H1 (cell line): ENCODE measurements at regions not wholly inside any gene's neighbourhood (a gene's known extent, or its start where the extent isn't known, plus 50 kb on each side); places are given as distances from the start of the nearest gene placed in this dataset.

Experiments
- CTCF ChIA-PET: fragments of 300-600 bp; sonication (Branson Sonifier 250); formaldehyde crosslinking; loops from one replicate; lab custom pipeline; 2021; ENCODE audit not compliant: partially characterized antibody; lab: Charles Lee
- POLR2A ChIA-PET: fragments of 300-600 bp; sonication (Branson Sonifier 250); formaldehyde crosslinking; loops from one replicate; lab custom pipeline; 2021; ENCODE audit warnings: inconsistent platforms; ENCODE audit not compliant: partially characterized antibody; lab: Charles Lee
- DNase-seq, 2 experiments: peaks; one replicate each; pipeline versions ENCODE4 v3.0.0 to v3.0.0-alpha.2; 2010 to 2022; ENCODE audit warnings: low spot score in 2 of 2, low read depth in 1 of 2, mixed read lengths in 1 of 2
- FAIRE-seq: peaks from 2 replicates; lab custom pipeline; 2011; peaks lifted over from hg19 to GRCh38; lab: Jason Lieb, UNC
- H2AFZ ChIP-seq: 2 replicates; pipeline ENCODE4 v1.8.1; 2012; ENCODE audit warnings: low read length, inconsistent platforms
- H2AK5ac ChIP-seq: 2 replicates; pipeline ENCODE4 v1.6.1; 2013; ENCODE audit warnings: low read depth, low read length
- H2BK120ac ChIP-seq: replicated peaks from 2 replicates; pipeline ENCODE3; 2013; ENCODE audit warnings: low read depth, low read length, inconsistent platforms
- H2BK12ac ChIP-seq: 2 replicates; pipeline ENCODE4 v1.6.1; 2013; ENCODE audit warnings: low read depth, low read length
- H2BK15ac ChIP-seq: 2 replicates; pipeline ENCODE4 v1.6.1; 2013; ENCODE audit warnings: low read length
- H2BK20ac ChIP-seq: 2 replicates; pipeline ENCODE4 v1.6.1; 2013; ENCODE audit warnings: low read length
- H2BK5ac ChIP-seq: 2 replicates; pipeline ENCODE4 v1.6.1; 2013; ENCODE audit warnings: low read depth, low read length
- H3K14ac ChIP-seq: 2 replicates; pipeline ENCODE4 v1.6.1; 2013; ENCODE audit warnings: inconsistent platforms; ENCODE audit not compliant: insufficient read length
- H3K18ac ChIP-seq: 2 replicates; pipeline ENCODE4 v1.6.1; 2013; ENCODE audit warnings: low read length; ENCODE audit errors: extremely low read depth
- H3K23ac ChIP-seq: 2 replicates; pipeline ENCODE4 v1.6.1; 2013; ENCODE audit warnings: inconsistent platforms; ENCODE audit not compliant: insufficient read length
- H3K23me2 ChIP-seq: 2 replicates; pipeline ENCODE4 v1.6.1; 2013; ENCODE audit warnings: low read depth, low read length
- H3K27ac ChIP-seq: 2 replicates; pipeline ENCODE4 v1.6.1; 2011; ENCODE audit warnings: low read depth, low read length, inconsistent platforms
- H3K27me3 ChIP-seq, 4 experiments: replicated peaks in 1 of 4; 1 replicate in 1 of 4; 2 replicates in 3 of 4; pipeline versions ENCODE4 v1.6.1 to v1.8.1; 2011 to 2013; ENCODE audit warnings: low read length in 3 of 4, mild to moderate bottlenecking in 3 of 4, inconsistent platforms in 2 of 4, mixed read lengths in 2 of 4, moderate library complexity in 1 of 4; ENCODE audit not compliant: control insufficient read depth in 3 of 4, insufficient read depth in 3 of 4; ENCODE audit errors: extremely low read depth in 1 of 4
- H3K36me3 ChIP-seq, 4 experiments: 2 replicates each; pipeline versions ENCODE4 v1.6.1 to v1.8.1; 2011 to 2013; ENCODE audit warnings: mild to moderate bottlenecking in 4 of 4, low read length in 3 of 4, moderate library complexity in 2 of 4, control low read depth in 1 of 4, inconsistent platforms in 1 of 4; ENCODE audit not compliant: insufficient read depth in 4 of 4, control insufficient read depth in 2 of 4
- H3K4ac ChIP-seq: replicated peaks from 2 replicates; pipeline ENCODE3; 2013; ENCODE audit warnings: low read length, low read depth, mixed read lengths, inconsistent platforms; ENCODE audit not compliant: insufficient read length
- H3K4me1 ChIP-seq, 4 experiments: replicated peaks in 1 of 4; 1 replicate in 1 of 4; 2 replicates in 3 of 4; pipeline versions ENCODE4 v1.6.1 to v1.8.1; 2011 to 2013; ENCODE audit warnings: low read length in 3 of 4, inconsistent platforms in 2 of 4, mixed read lengths in 1 of 4; ENCODE audit not compliant: insufficient read depth in 4 of 4, control insufficient read depth in 3 of 4
- H3K4me2 ChIP-seq, 2 experiments: 2 replicates each; pipeline versions ENCODE4 v1.6.1 to v1.8.1; 2011 to 2013; ENCODE audit warnings: low read depth in 2 of 2, low read length in 2 of 2, control low read depth in 1 of 2, inconsistent platforms in 1 of 2, mild to moderate bottlenecking in 1 of 2; ENCODE audit not compliant: insufficient read depth in 1 of 2
- H3K4me3 ChIP-seq, 4 experiments: fragments of 200-600, 300-600 bp in 1 of 4; sonication (generic), shearing (Covaris generic), sonication (Bioruptor Twin) in 1 of 4; 2 replicates each; pipeline versions ENCODE4 v1.5.1 to v1.8.1; 2011 to 2016; ENCODE audit warnings: low read length in 4 of 4, low read depth in 3 of 4, control low read depth in 2 of 4, inconsistent platforms in 2 of 4, mild to moderate bottlenecking in 2 of 4, mixed read lengths in 1 of 4, moderate library complexity in 1 of 4; ENCODE audit not compliant: insufficient read depth in 2 of 4; ENCODE audit errors: extremely low read depth in 1 of 4
- H3K56ac ChIP-seq: replicated peaks from 2 replicates; pipeline ENCODE3; 2013; ENCODE audit warnings: low read depth, mild to moderate bottlenecking, mixed read lengths, low read length, inconsistent platforms; ENCODE audit not compliant: insufficient read length
- H3K79me1 ChIP-seq: 2 replicates; pipeline ENCODE4 v1.6.1; 2013; ENCODE audit warnings: low read depth, low read length, control low read depth
- H3K79me2 ChIP-seq, 2 experiments: 2 replicates each; pipeline versions ENCODE4 v1.6.1 to v1.8.1; 2012 to 2013; ENCODE audit warnings: low read length in 2 of 2, mild to moderate bottlenecking in 2 of 2, inconsistent platforms in 1 of 2; ENCODE audit not compliant: insufficient read depth in 2 of 2, control insufficient read depth in 1 of 2
- H3K9ac ChIP-seq, 4 experiments: replicated peaks in 1 of 4; 1 replicate in 1 of 4; 2 replicates in 3 of 4; pipeline versions ENCODE4 v1.6.1 to v1.8.1; 2011 to 2013; ENCODE audit warnings: low read depth in 3 of 4, low read length in 3 of 4, control low read depth in 2 of 4, mild to moderate bottlenecking in 2 of 4, moderate library complexity in 2 of 4, inconsistent platforms in 1 of 4; ENCODE audit errors: extremely low read depth in 1 of 4
- H3K9me3 ChIP-seq, 2 experiments: 2 replicates each; pipeline versions ENCODE4 v1.6.1 to v1.8.1; 2012 to 2013; ENCODE audit warnings: mild to moderate bottlenecking in 2 of 2, moderate library complexity in 2 of 2, control low read depth in 1 of 2, inconsistent platforms in 1 of 2, low read depth in 1 of 2, low read length in 1 of 2, mixed read lengths in 1 of 2; ENCODE audit not compliant: insufficient read depth in 2 of 2
- H4K20me1 ChIP-seq, 2 experiments: replicated peaks in 1 of 2; 2 replicates each; pipeline versions ENCODE3 to v1.8.1; 2011 to 2013; ENCODE audit warnings: inconsistent platforms in 2 of 2, low read length in 2 of 2, mild to moderate bottlenecking in 1 of 2; ENCODE audit not compliant: insufficient read depth in 2 of 2, control insufficient read depth in 1 of 2
- H4K5ac ChIP-seq: 2 replicates; pipeline ENCODE4 v1.6.1; 2013; ENCODE audit warnings: low read length, low read depth, mixed read lengths, inconsistent platforms; ENCODE audit not compliant: insufficient read length
- H4K8ac ChIP-seq: 2 replicates; pipeline ENCODE4 v1.8.0; 2013; ENCODE audit warnings: mild to moderate bottlenecking, moderate library complexity, low read length, inconsistent platforms; ENCODE audit not compliant: insufficient read depth; ENCODE audit errors: extremely low read depth
- H4K91ac ChIP-seq: replicated peaks from 2 replicates; pipeline ENCODE3; 2013; ENCODE audit warnings: low read length, mixed read lengths, inconsistent platforms; ENCODE audit not compliant: insufficient read length
- CEBPB ChIP-seq: IDR thresholded peaks from 2 replicates; pipeline ENCODE4 v1.6.1; 2012; ENCODE audit warnings: low read depth, low read length
- CHD1 ChIP-seq: IDR thresholded peaks from 2 replicates; pipeline ENCODE4 v1.6.1; 2012; ENCODE audit warnings: low read depth, low read length, improper control_type of control experiment
- EP300 ChIP-seq, 2 experiments: IDR thresholded peaks; 1 replicate in 1 of 2; 2 replicates in 1 of 2; pipeline ENCODE4 v1.6.1; 2011 to 2012; ENCODE audit warnings: low read depth in 2 of 2, low read length in 2 of 2, mild to moderate bottlenecking in 2 of 2, borderline replicate concordance in 1 of 2, inconsistent platforms in 1 of 2, moderate library complexity in 1 of 2
- GABPA ChIP-seq: IDR thresholded peaks from 2 replicates; pipeline ENCODE4 v1.6.1; 2011; ENCODE audit warnings: mild to moderate bottlenecking, low read length, moderate library complexity, borderline replicate concordance; ENCODE audit not compliant: insufficient read depth
- KDM4A ChIP-seq: IDR thresholded peaks from one replicate; pipeline ENCODE4 v1.7.1; 2012; ENCODE audit warnings: low read depth, mild to moderate bottlenecking, moderate library complexity, low read length, inconsistent platforms; ENCODE audit not compliant: severe bottlenecking
- POLR2AphosphoS5 ChIP-seq: IDR thresholded peaks from 2 replicates; pipeline ENCODE4 v1.6.1; 2011; ENCODE audit warnings: low read depth, low read length
- YY1 ChIP-seq: IDR thresholded peaks from 2 replicates; pipeline ENCODE4 v1.6.1; 2011; ENCODE audit warnings: low read depth, mild to moderate bottlenecking, low read length
- ZNF274 ChIP-seq: IDR thresholded peaks from 2 replicates; pipeline ENCODE4 v1.7.0; 2012; ENCODE audit warnings: low read length, borderline replicate concordance; ENCODE audit errors: extremely low read depth
- WGBS, 2 experiments: shearing (Covaris generic) in 1 of 2; methylation state at CpG; one replicate each; pipeline versions ENCODE4 v1.1.6 to v1.1.7; 2013 to 2015; ENCODE audit warnings: low lambda C conversion rate in 2 of 2, mixed read lengths in 2 of 2, inconsistent platforms in 1 of 2, low coverage in 1 of 2, missing lambda C conversion rate in 1 of 2; ENCODE audit not compliant: insufficient replicate concordance in 2 of 2, insufficient coverage in 1 of 2, insufficient read length in 1 of 2; ENCODE audit errors: extremely low coverage in 1 of 2, missing lambda C conversion rate in 1 of 2; 5-methylcytosine and 5-hydroxymethylcytosine counted together
- TF ChIP-seq, protein P1 (sequence below), 3 experiments: IDR thresholded peaks; 1 replicate in 2 of 3; 2 replicates in 1 of 3; pipeline versions ENCODE4 v1.5.1 to v1.6.1; 2011; ENCODE audit warnings: low read length in 3 of 3, mild to moderate bottlenecking in 3 of 3, inconsistent platforms in 2 of 3, low read depth in 1 of 3, moderate library complexity in 1 of 3; ENCODE audit not compliant: insufficient read depth in 1 of 3; ENCODE audit errors: control extremely low read depth in 1 of 3

- DNase-seq = no peak
- no peak overlapping the region for H3K4me3 ChIP-seq
- H3K14ac ChIP-seq = no peak overlapping the region
- no peak overlapping the region for H3K18ac ChIP-seq
- no peak overlapping the region for H3K9ac ChIP-seq
- ChIA-PET POLR2A (interaction anchor here (1.2 kb wide), 1 partner anchor 11 kb away, joined by 3 read pairs; no protein-coding TSS in a partner anchor), CTCF (interaction anchor here (0.6 to 1.4 kb wide), 3 partner anchors 157 to 511 kb away, joined by 3 to 4 read pairs (median 3); no protein-coding TSS in a partner anchor)
- no peak overlapping the region for H2BK15ac ChIP-seq
- H2AFZ ChIP-seq = no peak overlapping the region
- H3K4me1 ChIP-seq = no peaks in the 10 kb centered on the region; a peak in 1 of 7 replicates
- no peak overlapping the region for H3K23ac ChIP-seq
- 100% methylated on average over 3 of the region's 3 CpGs; no CpG with 5 or more reads in 1 of the 2 experiments for WGBS, 2 experiments
- no peak overlapping the region for H4K5ac ChIP-seq
- no peaks in the 10 kb centered on the region for H4K20me1 ChIP-seq
- H3K4me2 ChIP-seq = no peak overlapping the region
- no peak overlapping the region for H2BK12ac ChIP-seq
- H3K9me3 ChIP-seq = peaks cover 0 to 3% of the 10 kb centered on the region in 2 experiments; a peak in 1 of 4 replicates
- H3K56ac ChIP-seq = no peak overlapping the region
- H2BK5ac ChIP-seq = no peak overlapping the region
- H3K23me2 ChIP-seq = no peaks in the 10 kb centered on the region
- no peak overlapping the region for H2BK20ac ChIP-seq
- no peaks in the 10 kb centered on the region for H3K79me1 ChIP-seq
- no peak overlapping the region for H4K91ac ChIP-seq
- no peak overlapping the region for H4K8ac ChIP-seq
- H3K79me2 ChIP-seq = no peaks in the 10 kb centered on the region
- H3K36me3 ChIP-seq = no peaks in the 10 kb centered on the region
- H3K27ac ChIP-seq = no peak overlapping the region
- no peak overlapping the region for H2AK5ac ChIP-seq
- no peak overlapping the region for H2BK120ac ChIP-seq
- no peaks in the 10 kb centered on the region for H3K27me3 ChIP-seq
- FAIRE-seq = no peak
- no peak overlapping the region for H3K4ac ChIP-seq
- TF ChIP-seq, protein P1, sequence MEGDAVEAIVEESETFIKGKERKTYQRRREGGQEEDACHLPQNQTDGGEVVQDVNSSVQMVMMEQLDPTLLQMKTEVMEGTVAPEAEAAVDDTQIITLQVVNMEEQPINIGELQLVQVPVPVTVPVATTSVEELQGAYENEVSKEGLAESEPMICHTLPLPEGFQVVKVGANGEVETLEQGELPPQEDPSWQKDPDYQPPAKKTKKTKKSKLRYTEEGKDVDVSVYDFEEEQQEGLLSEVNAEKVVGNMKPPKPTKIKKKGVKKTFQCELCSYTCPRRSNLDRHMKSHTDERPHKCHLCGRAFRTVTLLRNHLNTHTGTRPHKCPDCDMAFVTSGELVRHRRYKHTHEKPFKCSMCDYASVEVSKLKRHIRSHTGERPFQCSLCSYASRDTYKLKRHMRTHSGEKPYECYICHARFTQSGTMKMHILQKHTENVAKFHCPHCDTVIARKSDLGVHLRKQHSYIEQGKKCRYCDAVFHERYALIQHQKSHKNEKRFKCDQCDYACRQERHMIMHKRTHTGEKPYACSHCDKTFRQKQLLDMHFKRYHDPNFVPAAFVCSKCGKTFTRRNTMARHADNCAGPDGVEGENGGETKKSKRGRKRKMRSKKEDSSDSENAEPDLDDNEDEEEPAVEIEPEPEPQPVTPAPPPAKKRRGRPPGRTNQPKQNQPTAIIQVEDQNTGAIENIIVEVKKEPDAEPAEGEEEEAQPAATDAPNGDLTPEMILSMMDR (IDR thresholded peaks at IDR 0.05; ENCODE audit: control extremely low read depth in 1 of 3, insufficient read depth in 1 of 3, low read depth in 1 of 3, low read length in 3 of 3) = no peak
- TF ChIP-seq GABPA (no peak), CHD1 (no peak), KDM4A (no peak), ZNF274 (no peak), YY1 (no peak), CEBPB (no peak), EP300 (IDR thresholded peaks at IDR 0.05; ENCODE audit: borderline replicate concordance in 1 of 2, low read depth in 2 of 2, low read length in 2 of 2) (no peak), POLR2AphosphoS5 (no peak)
These were observed 467.1 kb downstream of the LMO4 start for GRCh38 chr1:87795615-87796337.
